Ovary (tissue), 7 donors: ENCODE measurements at regions not wholly inside any gene's neighbourhood (a gene's known extent, or its start where the extent isn't known, plus 50 kb on each side); places are given as distances from the start of the nearest gene placed in this dataset.
"Not testable (repeated sequence)": the region's sequence is repeated elsewhere in the genome, so short reads cannot be mapped to it uniquely, and the experiment has no call there.

Experiments
- DNase-seq, 5 donors: peaks; one replicate each; pipeline ENCODE4 v3.0.0-alpha.2; 2019 to 2020
- H3K27ac ChIP-seq, 2 donors: fragments of 200-600 bp; one replicate each; pipeline versions ENCODE4 v1.5.1 to v1.8.0; 2019 to 2022
- H3K27me3 ChIP-seq: fragments of 200-600 bp; one replicate; pipeline ENCODE4 v1.8.0; 2022
- H3K36me3 ChIP-seq: fragments of 200-600 bp; sonication (generic); one replicate; pipeline ENCODE4 v1.5.1; 2019
- H3K4me1 ChIP-seq: one replicate; pipeline ENCODE4 v1.8.1; 2013; ENCODE audit warnings: mild to moderate bottlenecking, moderate library complexity; ENCODE audit not compliant: insufficient read depth
- H3K4me3 ChIP-seq: fragments of 200-600 bp; sonication (generic); one replicate; pipeline ENCODE4 v1.5.1; 2017
- H3K9me3 ChIP-seq, 2 donors: fragments of 200-600 bp in 1 of 2; sonication (generic) in 1 of 2; one replicate each; pipeline versions ENCODE4 v1.5.1 to v1.8.1; 2013 to 2019; ENCODE audit warnings: mild to moderate bottlenecking in 1 of 2, moderate library complexity in 1 of 2
- CTCF ChIP-seq, 3 donors: fragments of 450-650 bp in 2 of 3; fragments of 200-600 bp in 1 of 3; IDR thresholded peaks; one replicate each; pipeline versions ENCODE4 v1.5.1 to v1.8.0; 2016 to 2022; ENCODE audit warnings: antibody characterized with exemption in 3 of 3, mild to moderate bottlenecking in 1 of 3
- EP300 ChIP-seq: sonication (generic); formaldehyde crosslinking; IDR thresholded peaks from one replicate; pipeline ENCODE4 v1.6.1; 2017; ENCODE audit warnings: antibody characterized with exemption
- POLR2A ChIP-seq: fragments of 450-650 bp; IDR thresholded peaks from one replicate; pipeline ENCODE4 v1.6.1; 2017; ENCODE audit warnings: antibody characterized with exemption, mild to moderate bottlenecking, moderate library complexity
- WGBS, 3 donors: extraction: QIAGEN DNeasy Blood & Tissue Kit in 1 of 3; methylation state at CpG; one replicate each; pipeline versions ENCODE4 v1.1.5 to v1.1.7; 2013 to 2017; 5-methylcytosine and 5-hydroxymethylcytosine counted together
- intact Hi-C, 4 donors: fragments of 100-400 bp; cut with DNase I; formaldehyde crosslinking; loops; one replicate each; pipeline versions ENCODE4 v1.11.0 to v1.15.1; 2022 to 2023
- donor health status: DM: no; HTN: no; CAD: no; lungs with moderate emphysema.
- donor health status: DM: no; HTN: no; CAD: no.
- donor health status: Bipolar disorder and iron deficiency.
- donor health status: DM: no; HTN: no; CAD: no.
- donor health status: DM: yes; HTN: yes; CAD: no.

GRCh38 chr18:70405052-70405451 is 116.2 kb downstream of the SOCS6 start:
- 69 to 83% (median 70%) methylated on average over 3 of the region's 3 CpGs for WGBS, 3 donors
- no peaks in the 10 kb centered on the region for H3K4me1 ChIP-seq
- intact Hi-C loops: no loop called here
- H3K27me3 ChIP-seq: no peaks in the 10 kb centered on the region
- no peaks in the 10 kb centered on the region for H3K9me3 ChIP-seq
- H3K4me3 ChIP-seq: no peak overlapping the region
- no peak for DNase-seq
- no peak for TF ChIP-seq CTCF (IDR thresholded peaks at IDR 0.05)
- no peak overlapping the region for H3K27ac ChIP-seq
- H3K36me3 ChIP-seq: no peaks in the 10 kb centered on the region

GRCh38 chr18:70400476-70400875 is 111.6 kb downstream of the SOCS6 start:
- no peak for DNase-seq
- H3K27ac ChIP-seq: no peak overlapping the region
- H3K4me1 ChIP-seq: no peaks in the 10 kb centered on the region
- intact Hi-C loops: no loop called here
- no peaks in the 10 kb centered on the region for H3K36me3 ChIP-seq
- 74 to 80% (median 75%) methylated on average over 6 of the region's 6 CpGs for WGBS, 3 donors
- TF ChIP-seq POLR2A (no peak), EP300 (no peak), CTCF (IDR thresholded peaks at IDR 0.05) (no peak)
- no peaks in the 10 kb centered on the region for H3K9me3 ChIP-seq
- no peaks in the 10 kb centered on the region for H3K27me3 ChIP-seq
- H3K4me3 ChIP-seq: no peak overlapping the region

GRCh38 chr18:70398076-70398475 is 109.2 kb downstream of the SOCS6 start:
- no peaks in the 10 kb centered on the region for H3K27me3 ChIP-seq
- H3K4me1 ChIP-seq: no peaks in the 10 kb centered on the region
- DNase-seq: no peak
- 81 to 83% (median 83%) methylated on average over 1 of the region's 1 CpG for WGBS, 3 donors
- H3K4me3 ChIP-seq: no peak overlapping the region
- no peaks in the 10 kb centered on the region for H3K9me3 ChIP-seq
- no peak overlapping the region for H3K27ac ChIP-seq
- no peaks in the 10 kb centered on the region for H3K36me3 ChIP-seq
- intact Hi-C loops: no loop called here
- TF ChIP-seq POLR2A (no peak), EP300 (no peak), CTCF (IDR thresholded peaks at IDR 0.05) (no peak)

- Histone ChIP-seq H3K4me1 (no peaks in the 10 kb centered on the region), H3K27me3 (no peaks in the 10 kb centered on the region), H3K9me3 (no peaks in the 10 kb centered on the region), H3K27ac (no peak overlapping the region), H3K36me3 (no peaks in the 10 kb centered on the region), H3K4me3 (no peak overlapping the region)
- 86 to 89% (median 88%) methylated on average over 5 of the region's 5 CpGs for WGBS, 3 donors
- intact Hi-C loops: no loop called here
- TF ChIP-seq POLR2A (no peak), EP300 (no peak), CTCF (IDR thresholded peaks at IDR 0.05) (no peak)
- no peak for DNase-seq
These were observed 108.5 kb downstream of the SOCS6 start for GRCh38 chr18:70397259-70397925.

- H3K4me1 ChIP-seq, H3K36me3 ChIP-seq, intact Hi-C loops, H3K9me3 ChIP-seq, H3K27me3 ChIP-seq, DNase-seq, H3K4me3 ChIP-seq, H3K27ac ChIP-seq: not testable (repeated sequence)
- WGBS, 3 donors: 59 to 94% (median 74%) methylated on average over 4 of the region's 4 CpGs
These were observed 106.9 kb downstream of the SOCS6 start for GRCh38 chr18:70395771-70396170.
